Caki2 (cell line): ENCODE measurements at regions not wholly inside any gene's neighbourhood (a gene's known extent, or its start where the extent isn't known, plus 50 kb on each side); places are given as distances from the start of the nearest gene placed in this dataset.

Experiments
- DNase-seq: peaks from one replicate; pipeline ENCODE4 v3.0.0-alpha.2; 2015; ENCODE audit warnings: low read depth
- in situ Hi-C: cut with HindIII; loops from 2 replicates; pipeline ENCODE4 v1.10.0; 2016; ENCODE audit warnings: low sequenced_read_pairs, low pct_unique_long_range_greater_than_20kb, mixed read lengths

- no peak for DNase-seq
- in situ Hi-C loops, result no loop called here
These were observed 147.5 kb downstream of the KITLG start for GRCh38 chr12:88432531-88433490.

GRCh38 chr12:88433997-88434703 lies 146.1 kb downstream of the KITLG start:
- DNase-seq, result no peak
- in situ Hi-C loops, result no loop called here

- in situ Hi-C loops, result no loop called here
- no peak for DNase-seq
These were observed 144.8 kb downstream of the KITLG start for GRCh38 chr12:88435334-88436076.

GRCh38 chr12:88437226-88437625 lies 143.0 kb downstream of the KITLG start:
- in situ Hi-C loops, result no loop called here
- DNase-seq, result no peak
